ENCODE measurements at regions not wholly inside any gene's neighbourhood (a gene's known extent, or its start where the extent isn't known, plus 50 kb on each side); places are given as distances from the start of the nearest gene placed in this dataset.

- Histone ChIP-seq H3K9me3 (ENCODE audit: control insufficient read depth, low read length) (no peaks in the 10 kb centered on the region), H3K36me3 (ENCODE audit: control insufficient read depth, insufficient read depth, low read length) (no peaks in the 10 kb centered on the region), H3K4me1 (ENCODE audit: control insufficient read depth, insufficient read depth, low read length, poor library complexity, severe bottlenecking) (peaks cover 22% of the 10 kb centered on the region), H3K4me3 (ENCODE audit: extremely low read depth, insufficient read depth, low read length, poor library complexity, severe bottlenecking) (no peak overlapping the region), H3K27ac (ENCODE audit: low read depth, low read length, severe bottlenecking) (peak overlapping the region; percentile 33)
- 76 to 94% methylated on average over 3 of the region's 6 CpGs for WGBS, 2 experiments (ENCODE audit: insufficient coverage in 2 of 2)
These were observed 168.0 kb upstream of the SPRY4 start for GRCh38 chr5:142492781-142493281.

GRCh38 chr5:142491679-142492078 lies 166.9 kb upstream of the SPRY4 start:
- Histone ChIP-seq H3K27ac (ENCODE audit: low read depth, low read length, severe bottlenecking) (peak overlapping the region; percentile 90), H3K4me3 (ENCODE audit: extremely low read depth, insufficient read depth, low read length, poor library complexity, severe bottlenecking) (no peak overlapping the region), H3K4me1 (ENCODE audit: control insufficient read depth, insufficient read depth, low read length, poor library complexity, severe bottlenecking) (peaks cover 25% of the 10 kb centered on the region), H3K36me3 (ENCODE audit: control insufficient read depth, insufficient read depth, low read length) (no peaks in the 10 kb centered on the region), H3K9me3 (ENCODE audit: control insufficient read depth, low read length) (no peaks in the 10 kb centered on the region)
- WGBS, 2 experiments (ENCODE audit: insufficient coverage in 2 of 2), result 75 to 94% methylated on average over 1 to 2 of the region's 8 CpGs

- no peaks in the 10 kb centered on the region for H3K36me3 ChIP-seq (ENCODE audit: control insufficient read depth, insufficient read depth, low read length)
- H3K9me3 ChIP-seq (ENCODE audit: control insufficient read depth, low read length), result no peaks in the 10 kb centered on the region
- peaks cover 29% of the 10 kb centered on the region for H3K4me1 ChIP-seq (ENCODE audit: control insufficient read depth, insufficient read depth, low read length, poor library complexity, severe bottlenecking)
- 42 to 62% methylated on average over 4 of the region's 8 CpGs for WGBS, 2 experiments (ENCODE audit: insufficient coverage in 2 of 2)
- no peak overlapping the region for H3K4me3 ChIP-seq (ENCODE audit: extremely low read depth, insufficient read depth, low read length, poor library complexity, severe bottlenecking)
- peak overlapping the region; percentile 90 for H3K27ac ChIP-seq (ENCODE audit: low read depth, low read length, severe bottlenecking)
These were observed 166.4 kb upstream of the SPRY4 start for GRCh38 chr5:142491270-142491669.

- no peak overlapping the region for H3K27ac ChIP-seq (ENCODE audit: low read depth, low read length, severe bottlenecking)
- 94 to 100% methylated on average over 1 to 2 of the region's 2 CpGs for WGBS, 2 experiments (ENCODE audit: insufficient coverage in 2 of 2)
These were observed 161.8 kb upstream of the SPRY4 start for GRCh38 chr5:142486581-142486980.

GRCh38 chr5:142486020-142486419 lies 161.2 kb upstream of the SPRY4 start:
- peak overlapping the region; percentile 6 for H3K27ac ChIP-seq (ENCODE audit: low read depth, low read length, severe bottlenecking)
- no peaks in the 10 kb centered on the region for H3K36me3 ChIP-seq (ENCODE audit: control insufficient read depth, insufficient read depth, low read length)
- H3K4me1 ChIP-seq (ENCODE audit: control insufficient read depth, insufficient read depth, low read length, poor library complexity, severe bottlenecking), result peaks cover 32% of the 10 kb centered on the region
- H3K9me3 ChIP-seq (ENCODE audit: control insufficient read depth, low read length), result peaks cover 14% of the 10 kb centered on the region
- WGBS, 2 experiments (ENCODE audit: insufficient coverage in 2 of 2), result 92 to 100% methylated on average over 1 to 2 of the region's 2 CpGs
- H3K4me3 ChIP-seq (ENCODE audit: extremely low read depth, insufficient read depth, low read length, poor library complexity, severe bottlenecking), result no peak overlapping the region

More at GRCh38 chr5:142486581-142486980, 161.8 kb upstream of the SPRY4 start:
- peaks cover 38% of the 10 kb centered on the region for H3K4me1 ChIP-seq (ENCODE audit: control insufficient read depth, insufficient read depth, low read length, poor library complexity, severe bottlenecking)
- no peaks in the 10 kb centered on the region for H3K36me3 ChIP-seq (ENCODE audit: control insufficient read depth, insufficient read depth, low read length)
- peaks cover 14% of the 10 kb centered on the region for H3K9me3 ChIP-seq (ENCODE audit: control insufficient read depth, low read length)
- H3K4me3 ChIP-seq (ENCODE audit: extremely low read depth, insufficient read depth, low read length, poor library complexity, severe bottlenecking), result no peak overlapping the region

GRCh38 chr5:142484821-142485387 lies 160.1 kb upstream of the SPRY4 start:
- WGBS, 2 experiments (ENCODE audit: insufficient coverage in 2 of 2), result 88 to 89% methylated on average over 1 to 2 of the region's 2 CpGs
- Histone ChIP-seq H3K27ac (ENCODE audit: low read depth, low read length, severe bottlenecking) (no peak overlapping the region), H3K4me1 (ENCODE audit: control insufficient read depth, insufficient read depth, low read length, poor library complexity, severe bottlenecking) (peaks cover 25% of the 10 kb centered on the region)

GRCh38 chr5:142482207-142482606 lies 157.4 kb upstream of the SPRY4 start:
- H3K4me3 ChIP-seq (ENCODE audit: extremely low read depth, insufficient read depth, low read length, poor library complexity, severe bottlenecking), result no peak overlapping the region
- no CpG with 5 or more reads among the region's 2 CpGs for WGBS, 2 experiments (ENCODE audit: insufficient coverage in 2 of 2)
- peaks cover 29% of the 10 kb centered on the region for H3K9me3 ChIP-seq (ENCODE audit: control insufficient read depth, low read length)
- H3K27ac ChIP-seq (ENCODE audit: low read depth, low read length, severe bottlenecking), result no peak overlapping the region
- H3K36me3 ChIP-seq (ENCODE audit: control insufficient read depth, insufficient read depth, low read length), result peaks cover 6% of the 10 kb centered on the region
- H3K4me1 ChIP-seq (ENCODE audit: control insufficient read depth, insufficient read depth, low read length, poor library complexity, severe bottlenecking), result peaks cover 23% of the 10 kb centered on the region

More at GRCh38 chr5:142484821-142485387, 160.1 kb upstream of the SPRY4 start:
- Histone ChIP-seq H3K36me3 (ENCODE audit: control insufficient read depth, insufficient read depth, low read length) (no peaks in the 10 kb centered on the region), H3K9me3 (ENCODE audit: control insufficient read depth, low read length) (peaks cover 15% of the 10 kb centered on the region), H3K4me3 (ENCODE audit: extremely low read depth, insufficient read depth, low read length, poor library complexity, severe bottlenecking) (no peak overlapping the region)

GRCh38 chr5:142481410-142481809 lies 156.6 kb upstream of the SPRY4 start:
- Histone ChIP-seq H3K4me1 (ENCODE audit: control insufficient read depth, insufficient read depth, low read length, poor library complexity, severe bottlenecking) (peaks cover 20% of the 10 kb centered on the region), H3K9me3 (ENCODE audit: control insufficient read depth, low read length) (peaks cover 29% of the 10 kb centered on the region), H3K27ac (ENCODE audit: low read depth, low read length, severe bottlenecking) (no peak overlapping the region), H3K36me3 (ENCODE audit: control insufficient read depth, insufficient read depth, low read length) (peaks cover 6% of the 10 kb centered on the region), H3K4me3 (ENCODE audit: extremely low read depth, insufficient read depth, low read length, poor library complexity, severe bottlenecking) (no peak overlapping the region)
- 82 to 96% methylated on average over 2 to 3 of the region's 3 CpGs for WGBS, 2 experiments (ENCODE audit: insufficient coverage in 2 of 2)

- H3K4me3 ChIP-seq (ENCODE audit: extremely low read depth, insufficient read depth, low read length, poor library complexity, severe bottlenecking), result no peak overlapping the region
- peaks cover 22% of the 10 kb centered on the region for H3K9me3 ChIP-seq (ENCODE audit: control insufficient read depth, low read length)
- peaks cover 21% of the 10 kb centered on the region for H3K4me1 ChIP-seq (ENCODE audit: control insufficient read depth, insufficient read depth, low read length, poor library complexity, severe bottlenecking)
- H3K27ac ChIP-seq (ENCODE audit: low read depth, low read length, severe bottlenecking), result no peak overlapping the region
- peaks cover 6% of the 10 kb centered on the region for H3K36me3 ChIP-seq (ENCODE audit: control insufficient read depth, insufficient read depth, low read length)
- 100% methylated on average over 2 of the region's 3 CpGs for WGBS, 2 experiments (ENCODE audit: insufficient coverage in 2 of 2)
These were observed 155.2 kb upstream of the SPRY4 start for GRCh38 chr5:142479854-142480519.

- Histone ChIP-seq H3K4me1 (ENCODE audit: control insufficient read depth, insufficient read depth, low read length, poor library complexity, severe bottlenecking) (peaks cover 25% of the 10 kb centered on the region), H3K9me3 (ENCODE audit: control insufficient read depth, low read length) (peaks cover 22% of the 10 kb centered on the region), H3K27ac (ENCODE audit: low read depth, low read length, severe bottlenecking) (no peak overlapping the region), H3K4me3 (ENCODE audit: extremely low read depth, insufficient read depth, low read length, poor library complexity, severe bottlenecking) (no peak overlapping the region), H3K36me3 (ENCODE audit: control insufficient read depth, insufficient read depth, low read length) (peaks cover 6% of the 10 kb centered on the region)
These were observed 154.3 kb upstream of the SPRY4 start for GRCh38 chr5:142479150-142479549.

GRCh38 chr5:142478113-142478512 lies 153.3 kb upstream of the SPRY4 start:
- H3K9me3 ChIP-seq (ENCODE audit: control insufficient read depth, low read length), result peaks cover 16% of the 10 kb centered on the region
- no peak overlapping the region for H3K4me3 ChIP-seq (ENCODE audit: extremely low read depth, insufficient read depth, low read length, poor library complexity, severe bottlenecking)
- peaks cover 14% of the 10 kb centered on the region for H3K4me1 ChIP-seq (ENCODE audit: control insufficient read depth, insufficient read depth, low read length, poor library complexity, severe bottlenecking)
- H3K36me3 ChIP-seq (ENCODE audit: control insufficient read depth, insufficient read depth, low read length), result peaks cover 6% of the 10 kb centered on the region
- WGBS, 2 experiments (ENCODE audit: insufficient coverage in 2 of 2), result 100% methylated on average over 1 of the region's 1 CpG
- H3K27ac ChIP-seq (ENCODE audit: low read depth, low read length, severe bottlenecking), result no peak overlapping the region
